ENCODE measurements at regions not wholly inside any gene's neighbourhood (a gene's known extent, or its start where the extent isn't known, plus 50 kb on each side); places are given as distances from the start of the nearest gene placed in this dataset.

DNA sequence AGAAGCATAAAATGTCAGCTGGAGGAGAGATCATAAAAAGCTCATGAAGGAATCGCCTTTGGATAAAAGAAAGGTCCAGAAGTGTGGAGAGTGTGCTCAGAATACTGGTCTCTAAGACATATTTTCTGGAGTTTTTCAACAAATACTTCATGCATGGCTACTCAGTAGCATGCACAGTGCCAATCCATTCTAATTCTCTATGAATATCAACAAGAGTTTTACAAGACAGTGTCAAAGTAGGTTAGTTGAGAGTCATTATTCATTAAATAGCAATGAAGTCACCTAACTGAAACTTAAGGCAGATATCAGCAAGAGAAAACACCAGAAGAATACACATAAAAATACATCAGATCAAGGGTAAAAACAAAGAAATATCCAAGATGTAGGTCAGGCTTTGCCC, 1243.2 kb upstream of the SLC10A2 start:
- intact Hi-C loops (cut with micrococcal nuclease) = no loop called here

DNA sequence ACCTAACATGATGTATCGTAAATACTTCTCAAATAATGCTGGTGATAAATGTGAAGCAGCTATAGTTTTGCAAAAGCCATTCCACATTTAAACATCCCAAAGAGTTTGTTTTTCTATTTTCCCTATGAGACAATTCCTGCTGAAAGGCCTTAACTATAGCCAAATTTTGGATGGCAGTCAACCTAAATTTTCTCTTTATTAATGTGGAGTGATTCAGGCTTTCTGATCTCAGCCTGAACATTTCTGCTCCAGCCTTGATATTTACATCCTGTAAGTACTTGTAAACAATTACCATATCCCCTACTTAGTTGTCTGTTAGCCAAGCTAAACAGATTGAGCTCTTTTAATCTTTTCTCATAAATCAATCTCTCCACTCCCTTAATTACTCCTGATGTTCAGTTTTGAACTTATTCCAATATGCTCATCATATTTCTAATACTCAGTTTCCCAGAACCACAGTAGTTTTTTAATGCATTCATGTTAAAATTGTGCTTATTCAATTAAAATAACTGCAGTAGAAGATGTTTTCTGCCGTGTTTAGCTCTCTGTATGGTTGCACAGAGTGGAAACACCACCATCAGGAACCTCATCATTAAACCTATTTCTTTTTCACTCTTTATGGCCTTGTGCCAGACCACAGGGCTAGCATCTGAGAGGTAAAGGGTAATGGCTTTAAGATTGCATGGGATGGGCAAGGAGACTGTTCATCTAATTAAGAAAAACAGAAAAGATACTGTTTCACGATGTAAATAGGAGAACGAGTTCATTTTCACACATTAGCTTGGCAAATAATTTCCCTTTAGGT, 1235.2 kb upstream of the SLC10A2 start:
- intact Hi-C loops (cut with micrococcal nuclease) = no loop called here

DNA sequence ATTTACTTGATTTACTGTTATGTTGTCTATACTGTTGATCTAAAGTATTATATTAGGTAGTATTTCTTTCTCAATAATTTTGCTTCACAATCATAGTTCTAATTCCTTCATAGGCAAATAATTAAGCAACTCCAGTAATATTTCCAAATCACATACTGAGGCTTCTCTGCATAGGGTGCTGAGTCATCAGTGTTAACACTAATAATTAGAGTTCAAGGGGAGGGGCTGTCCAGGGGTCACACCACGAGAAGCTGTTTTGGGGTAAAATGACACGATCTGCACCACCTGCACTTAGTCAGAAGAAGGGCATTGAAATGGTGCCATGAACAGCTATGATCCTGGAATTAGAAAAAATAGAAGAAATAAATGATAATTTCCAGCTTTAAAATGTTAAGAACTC, 1230.9 kb upstream of the SLC10A2 start:
- intact Hi-C loops (cut with micrococcal nuclease) = no loop called here

DNA sequence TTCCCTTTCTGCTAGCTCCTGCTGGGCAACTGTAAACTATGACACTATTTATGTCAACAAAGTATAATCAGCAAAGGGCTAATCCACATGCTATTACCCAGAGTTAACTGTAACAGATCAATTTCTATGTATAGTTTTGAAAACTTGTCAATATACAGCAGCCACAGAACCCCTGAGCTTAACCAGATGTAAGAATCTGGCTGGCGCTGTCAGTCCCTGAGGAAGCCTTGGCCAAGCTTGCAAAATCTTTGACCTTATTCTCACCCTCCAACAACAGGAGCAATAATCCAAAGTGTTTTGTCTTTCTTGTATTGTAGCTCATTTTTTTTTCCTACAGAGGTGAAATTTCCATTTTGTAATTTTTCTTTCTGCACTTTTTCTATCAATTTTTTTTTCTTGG, 1230.1 kb upstream of the SLC10A2 start:
- intact Hi-C loops (cut with micrococcal nuclease) = no loop called here

DNA sequence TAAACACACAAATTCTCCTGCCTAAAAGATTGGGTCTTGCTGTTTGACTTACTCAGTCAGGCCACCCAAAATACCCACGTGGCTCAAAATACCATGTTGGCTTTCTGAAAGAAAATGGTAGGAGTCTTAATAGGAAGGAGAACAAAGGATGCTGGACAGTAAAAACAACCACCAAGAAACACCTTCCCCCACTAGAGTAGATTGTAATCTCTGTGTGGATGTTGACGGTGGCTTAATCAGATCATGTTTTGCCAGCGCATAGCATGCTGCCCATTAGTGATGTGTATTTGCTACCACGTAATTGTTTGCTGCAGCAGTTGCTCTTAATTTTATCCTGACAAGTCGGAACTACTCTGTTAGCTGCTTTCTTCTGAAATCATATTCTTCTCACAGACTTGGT, 1229.3 kb upstream of the SLC10A2 start:
- intact Hi-C loops (cut with micrococcal nuclease) = no loop called here

DNA sequence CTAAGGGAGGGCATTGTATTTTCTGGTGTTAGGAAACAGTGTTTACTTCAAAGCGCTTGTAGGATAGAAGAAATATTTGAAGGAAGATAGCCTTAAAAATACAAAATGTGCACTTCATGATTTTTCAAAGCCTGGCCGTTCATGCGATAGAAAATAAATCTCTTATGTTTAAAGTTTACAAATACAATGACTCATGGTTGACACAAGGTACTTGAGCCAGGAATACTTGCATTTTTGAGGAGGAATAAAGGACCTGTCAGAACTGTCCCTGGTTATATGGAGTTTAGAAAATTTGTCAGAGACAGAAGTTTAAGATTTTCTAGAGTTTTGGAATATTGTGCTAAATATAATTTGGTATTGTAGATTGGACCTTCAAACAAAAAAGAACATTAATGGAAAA, 1223.2 kb upstream of the SLC10A2 start:
- intact Hi-C loops (cut with micrococcal nuclease) = no loop called here

DNA sequence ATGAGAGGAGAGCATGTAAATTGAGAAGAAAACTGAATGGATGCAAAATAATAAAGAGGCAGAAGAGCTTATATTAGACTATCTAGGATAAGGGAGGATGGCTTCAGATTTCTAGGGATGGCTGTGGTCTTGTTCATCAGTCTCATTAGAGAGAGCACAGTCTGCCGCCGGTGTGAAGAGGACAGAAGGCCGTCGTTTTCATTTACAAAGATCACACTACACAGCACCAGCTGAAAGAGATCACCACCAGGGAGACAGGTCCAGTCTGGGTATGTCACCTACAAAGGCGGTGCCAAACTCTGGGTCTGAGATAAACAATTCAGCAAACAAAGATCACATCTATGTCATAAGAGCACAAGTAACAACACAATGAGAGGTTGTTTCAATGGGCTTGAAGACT, 1222.3 kb upstream of the SLC10A2 start:
- intact Hi-C loops (cut with micrococcal nuclease) = no loop called here

DNA sequence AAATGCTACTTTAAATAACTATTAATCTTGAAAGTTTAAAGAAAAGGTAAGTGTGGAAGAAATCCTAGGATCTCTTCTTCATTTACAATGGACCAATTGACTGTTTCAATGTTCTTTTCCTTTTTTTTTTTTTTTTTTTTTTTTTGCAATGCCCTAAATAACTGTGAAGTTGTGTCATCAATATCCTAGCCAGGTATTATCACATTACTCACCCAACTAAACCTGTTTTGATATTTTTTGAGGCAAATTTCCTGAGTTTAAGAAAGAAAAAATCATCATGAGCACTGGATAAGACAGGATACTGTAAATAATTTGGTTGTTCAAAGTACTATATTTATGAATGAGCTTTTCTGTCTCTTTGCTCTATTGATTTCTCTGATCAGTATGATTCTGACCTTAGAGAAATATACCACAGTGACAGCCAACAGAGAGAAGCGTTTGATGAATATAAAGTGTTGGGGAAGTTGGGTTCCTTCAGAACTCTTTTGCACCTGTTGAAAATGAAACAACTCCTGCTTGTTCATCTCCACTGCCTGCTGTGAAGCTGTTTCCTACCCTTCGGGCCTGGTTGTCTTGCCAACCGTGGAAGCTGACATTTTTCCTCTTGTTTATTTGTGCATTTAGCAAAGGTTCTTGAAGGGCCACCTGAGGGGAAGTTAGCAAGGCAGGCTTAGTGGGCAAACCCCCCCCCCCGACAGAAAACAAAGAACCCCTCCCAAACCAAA, 1220.5 kb upstream of the SLC10A2 start:
- intact Hi-C loops (cut with micrococcal nuclease) = no loop called here

DNA sequence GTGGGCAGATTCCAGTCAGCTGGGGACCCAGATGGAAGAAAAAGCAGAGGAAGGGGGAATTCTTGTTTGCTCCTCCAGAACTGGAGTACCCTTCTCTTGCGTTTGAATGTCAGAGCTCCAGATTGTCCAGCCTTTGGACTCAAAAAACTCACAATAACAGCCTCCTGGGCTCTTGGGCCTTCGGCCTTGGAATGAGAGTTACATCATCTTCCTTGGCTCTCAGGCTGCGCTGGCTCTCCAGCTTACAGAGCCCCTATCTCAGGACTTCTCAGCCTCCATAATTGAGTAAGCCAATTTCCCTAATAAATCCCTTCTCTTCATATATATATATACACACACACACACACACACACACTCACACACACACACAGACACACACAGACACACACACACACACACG, 1215.7 kb upstream of the SLC10A2 start:
- intact Hi-C loops (cut with micrococcal nuclease) = no loop called here

DNA sequence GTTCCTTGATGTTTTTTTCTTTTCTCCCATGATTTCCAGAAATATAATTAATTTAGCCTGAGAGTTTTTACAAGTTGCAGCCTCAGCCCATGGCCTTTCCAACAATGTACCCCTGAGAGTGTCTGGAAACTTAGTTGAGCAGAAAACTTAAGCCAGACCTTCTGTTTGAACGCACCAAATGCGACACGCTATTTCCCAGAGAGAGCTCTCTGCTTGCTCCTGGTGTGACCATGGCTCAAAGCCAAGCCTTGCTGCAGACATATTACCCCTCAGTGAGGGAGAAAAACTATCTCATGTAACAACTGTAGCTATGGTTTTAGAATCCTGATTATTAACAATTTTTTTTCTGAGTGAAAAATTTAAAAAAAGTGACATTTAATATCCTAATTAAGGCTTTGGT, 1204.5 kb upstream of the SLC10A2 start:
- intact Hi-C loops (cut with micrococcal nuclease) = no loop called here

DNA sequence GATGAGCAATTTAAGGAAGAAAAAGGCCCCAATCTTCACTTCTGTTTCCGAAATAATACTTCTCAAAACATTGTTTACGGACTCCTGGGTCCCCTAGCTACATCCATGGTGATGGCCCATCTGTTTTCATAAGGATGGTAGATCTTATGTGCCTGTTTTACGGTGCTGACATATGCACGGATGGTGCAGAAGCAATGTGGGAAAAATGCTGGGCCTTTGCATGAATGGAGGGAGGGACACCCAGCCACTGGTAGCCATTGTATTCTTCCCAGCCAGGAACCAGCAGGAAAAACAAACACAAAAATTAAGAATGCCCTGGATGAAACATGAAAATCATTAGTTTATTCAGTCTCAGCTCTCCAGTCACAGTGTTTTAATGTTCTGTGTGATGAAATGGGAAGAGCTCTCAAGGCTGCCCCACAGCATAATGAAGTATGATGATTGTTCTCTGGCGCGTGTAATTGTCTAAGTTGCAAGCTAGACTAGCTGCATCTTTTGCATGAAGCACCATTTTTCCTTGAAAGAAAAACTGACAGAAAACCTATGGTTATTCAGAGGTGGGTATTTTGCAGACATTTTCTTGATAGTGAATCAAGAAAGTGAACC, 1201.1 kb upstream of the SLC10A2 start:
- intact Hi-C loops (cut with micrococcal nuclease) = no loop called here

DNA sequence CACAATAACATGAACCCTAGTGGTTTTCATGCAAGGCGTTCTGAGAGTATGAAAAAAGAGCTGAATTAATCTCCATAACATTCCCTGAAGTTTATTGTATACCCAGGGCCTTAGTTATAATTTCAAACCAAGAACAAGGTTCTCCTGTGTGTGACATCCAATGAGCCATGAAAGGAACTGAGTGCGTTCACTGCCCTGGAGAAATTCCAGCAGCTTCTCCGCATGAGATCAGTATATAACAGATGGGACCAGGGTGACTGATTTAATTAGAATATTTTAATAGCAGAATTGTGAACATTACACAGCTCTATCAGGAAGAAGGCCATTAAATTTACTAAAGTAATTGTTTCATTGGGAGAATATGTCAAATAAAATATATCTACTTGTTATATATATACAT, 1190.5 kb upstream of the SLC10A2 start:
- intact Hi-C loops (cut with micrococcal nuclease) = no loop called here

DNA sequence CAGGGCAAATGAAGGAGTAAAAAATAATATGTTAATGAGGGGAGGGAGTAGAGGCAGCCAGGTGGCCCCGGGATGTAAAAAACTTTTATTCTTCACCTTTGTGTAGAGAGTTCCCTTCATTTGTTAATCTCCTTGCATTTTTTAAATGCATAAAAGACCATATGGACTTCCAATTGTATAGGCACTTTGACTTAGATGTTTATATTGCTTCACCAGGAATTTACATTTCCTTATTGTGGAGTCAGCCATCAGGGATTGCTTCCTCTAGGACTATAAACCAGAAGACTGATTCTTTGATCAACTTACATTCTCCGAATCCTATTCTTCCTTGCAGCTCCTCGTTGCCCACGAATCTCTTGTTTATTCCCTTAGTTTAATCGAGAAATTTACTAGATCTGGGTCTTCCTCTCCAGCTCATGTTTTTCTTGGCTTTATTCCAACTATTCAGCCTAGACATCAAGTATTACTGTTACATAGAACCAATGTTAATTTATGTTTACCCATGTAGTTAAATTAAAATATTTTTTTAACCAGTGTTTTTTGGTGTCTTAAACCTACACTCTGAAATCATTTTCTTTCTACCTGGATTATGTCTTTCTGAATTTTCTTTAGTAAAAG, 1187.0 kb upstream of the SLC10A2 start:
- intact Hi-C loops (cut with micrococcal nuclease) = no loop called here

DNA sequence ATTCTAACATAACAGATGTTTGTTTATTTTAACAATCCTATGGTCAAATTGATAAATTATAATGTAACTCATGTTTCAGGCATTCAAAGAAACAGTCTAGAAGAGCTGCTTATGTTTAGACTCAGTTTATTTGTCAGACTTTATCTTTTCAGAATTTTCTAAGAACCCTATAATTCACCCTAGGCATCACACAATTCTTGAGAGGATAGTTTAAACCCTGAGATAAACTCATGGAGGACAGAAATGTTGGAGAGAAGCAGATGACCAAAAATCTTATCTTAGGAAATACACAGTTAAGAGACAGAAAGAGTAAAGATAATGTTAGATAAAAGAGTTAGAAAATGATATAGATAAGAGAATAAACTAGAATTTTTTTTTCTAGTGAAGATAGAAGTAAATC, 1185.7 kb upstream of the SLC10A2 start:
- intact Hi-C loops (cut with micrococcal nuclease) = no loop called here

DNA sequence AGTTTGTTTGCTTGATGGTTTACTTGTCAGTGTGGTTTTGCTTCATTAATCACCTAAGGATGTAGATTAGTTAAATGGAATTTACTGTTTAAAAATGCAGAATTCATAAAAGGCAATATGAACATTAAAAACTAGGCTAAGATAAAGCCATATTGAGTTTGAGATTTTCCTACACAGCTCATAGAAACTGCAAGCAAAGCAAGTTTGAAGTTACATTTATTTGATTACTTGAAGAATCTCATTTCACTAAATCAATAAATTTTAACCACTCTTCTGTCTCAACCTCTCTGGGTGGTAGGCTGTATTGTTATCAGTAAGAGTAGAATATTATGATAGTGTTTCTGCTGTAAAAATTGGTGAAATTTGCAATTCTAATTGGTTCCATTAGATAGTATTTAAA, 1180.7 kb upstream of the SLC10A2 start:
- intact Hi-C loops (cut with micrococcal nuclease) = no loop called here

DNA sequence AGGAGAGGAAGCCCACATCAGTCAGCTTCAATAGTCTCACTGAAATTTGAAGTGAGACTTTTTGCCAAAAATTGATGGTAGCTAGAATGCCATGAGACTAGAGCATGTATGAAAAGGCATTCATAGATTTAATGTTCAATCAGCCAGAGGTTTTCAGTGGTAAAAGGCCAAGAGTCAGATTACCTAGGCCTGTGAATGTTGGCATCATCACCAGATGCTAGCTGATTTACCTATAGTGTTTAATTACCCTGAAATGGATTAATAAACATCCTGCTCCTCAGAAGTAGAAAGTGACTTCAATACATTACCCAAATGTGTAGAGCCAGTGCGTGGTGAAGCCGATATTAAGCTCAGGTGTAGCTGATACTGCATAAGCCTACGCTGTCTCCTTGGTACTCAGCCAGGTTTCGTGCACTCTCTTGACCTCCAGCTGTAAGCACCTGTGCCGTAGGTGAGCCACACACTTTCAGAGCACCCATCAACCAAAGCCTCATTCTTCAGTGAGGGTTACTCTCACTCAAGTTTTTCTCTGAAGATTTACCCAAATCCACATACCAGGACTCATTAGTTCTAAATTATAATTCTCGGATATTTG, 1140.3 kb upstream of the SLC10A2 start:
- intact Hi-C loops (cut with micrococcal nuclease) = no loop called here

DNA sequence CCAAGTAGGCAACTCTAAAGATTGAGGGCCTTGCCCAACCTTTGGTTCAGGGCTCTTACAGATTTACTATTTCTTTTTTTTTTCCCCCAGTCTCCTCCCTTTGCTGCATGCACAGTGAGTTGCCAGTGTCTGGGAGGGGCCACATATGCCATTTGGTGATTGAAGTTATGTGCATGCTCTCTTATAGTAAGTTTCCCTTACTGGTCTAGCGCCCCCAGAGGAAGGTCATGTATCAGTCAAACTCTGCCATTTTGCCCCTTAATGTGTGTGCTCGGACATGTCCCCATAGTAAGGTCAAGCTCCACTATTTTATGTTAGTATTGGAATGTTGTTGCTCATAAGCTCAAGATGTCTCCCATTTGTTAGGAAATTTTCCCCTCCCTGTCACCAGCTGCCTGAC, 1138.0 kb upstream of the SLC10A2 start:
- intact Hi-C loops (cut with micrococcal nuclease) = no loop called here

DNA sequence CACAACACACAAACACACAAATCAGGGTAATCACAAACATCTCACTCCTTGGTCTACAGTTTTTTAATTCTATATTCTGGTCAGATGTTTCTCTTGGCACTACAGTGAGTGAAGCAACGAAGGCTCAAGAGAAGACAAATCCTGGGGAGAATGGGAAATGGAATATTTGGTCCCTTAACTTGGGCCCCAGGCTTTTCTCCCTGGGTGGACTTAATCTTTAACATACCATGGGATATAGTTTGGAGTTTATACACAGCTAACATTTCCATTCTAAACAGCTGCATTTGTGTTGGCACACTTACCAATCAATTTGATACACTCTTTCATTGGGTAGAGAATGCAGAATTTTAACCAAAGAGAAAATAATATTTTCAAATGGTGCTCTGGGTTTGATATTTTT, 1132.6 kb upstream of the SLC10A2 start:
- intact Hi-C loops (cut with micrococcal nuclease) = no loop called here

DNA sequence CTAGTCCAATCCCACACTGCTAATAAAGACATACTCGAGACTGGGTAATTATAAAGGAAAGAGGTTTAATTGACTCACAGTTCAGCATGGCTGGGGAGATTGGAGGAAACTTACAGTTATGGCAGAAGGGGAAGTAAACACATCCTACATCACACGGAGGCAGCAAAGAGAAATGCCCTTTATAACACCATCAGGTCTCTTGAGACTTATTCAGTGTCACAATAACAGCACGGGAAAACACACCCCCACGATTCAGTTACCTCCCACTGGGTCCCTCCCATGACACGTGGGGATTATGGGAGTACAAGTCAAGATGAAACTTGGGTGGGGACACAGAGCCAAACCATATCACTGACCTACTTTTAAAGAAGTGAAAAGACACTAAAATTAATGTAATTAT, 1130.4 kb upstream of the SLC10A2 start:
- intact Hi-C loops (cut with micrococcal nuclease) = no loop called here

DNA sequence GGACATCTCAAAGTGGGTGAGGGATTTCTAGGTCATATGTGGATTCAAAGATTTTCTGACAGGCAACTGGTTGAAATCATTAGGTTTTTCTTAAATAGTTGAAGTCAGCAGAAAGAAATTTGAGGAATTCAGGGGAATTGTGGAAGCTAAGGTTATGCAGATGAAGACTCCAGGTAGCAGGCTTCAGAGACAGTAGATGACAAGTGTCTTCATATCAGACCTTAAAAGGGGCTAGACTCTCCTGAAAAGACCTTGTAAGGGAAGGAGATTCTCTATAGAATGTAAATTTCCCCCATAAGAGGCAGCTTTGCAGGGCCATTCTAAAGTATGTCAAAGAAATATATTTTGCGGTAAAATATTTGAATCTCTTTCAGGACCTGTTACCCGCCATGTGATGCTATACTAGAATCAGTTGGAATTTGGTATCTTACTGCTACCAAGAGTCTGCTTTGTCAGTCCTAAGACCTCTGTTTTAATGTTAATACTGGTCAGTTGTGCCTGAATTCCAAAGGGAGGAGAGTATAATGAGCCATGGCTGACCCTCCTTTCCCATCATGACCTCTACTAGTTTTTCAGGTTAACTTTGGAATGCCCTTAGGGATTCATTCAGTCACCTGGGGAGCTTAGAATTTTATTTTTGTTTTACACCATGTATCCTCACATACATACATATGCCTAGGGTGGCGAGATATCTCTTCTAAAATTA, 1115.5 kb upstream of the SLC10A2 start:
- intact Hi-C loops (cut with micrococcal nuclease) = no loop called here

DNA sequence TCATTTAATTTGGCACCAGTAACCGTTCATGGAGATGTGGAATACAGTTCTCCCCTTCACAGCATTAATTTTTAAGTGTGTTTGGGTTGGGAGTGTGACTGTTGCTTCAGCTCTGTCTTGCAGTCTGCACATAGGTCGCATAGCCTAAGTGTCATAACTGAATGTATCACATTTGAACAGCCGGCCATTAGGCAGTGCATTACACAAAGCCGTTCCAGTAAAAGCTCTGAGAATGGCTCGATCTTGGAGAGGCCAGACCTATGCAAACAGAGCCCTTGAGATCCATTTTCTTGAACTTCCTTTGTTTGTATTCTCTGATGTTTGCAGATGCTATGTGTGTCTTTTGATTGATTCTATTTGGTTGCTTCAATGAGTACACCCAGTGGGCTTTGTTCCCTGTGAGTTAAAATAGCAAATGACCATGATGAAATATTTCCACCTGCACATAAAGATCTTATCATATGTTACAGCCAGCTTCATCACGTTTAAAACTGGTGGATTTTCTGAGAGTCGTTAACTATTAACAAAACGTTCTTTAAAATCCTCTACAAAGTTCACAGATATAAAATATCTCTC, 1104.9 kb upstream of the SLC10A2 start:
- intact Hi-C loops (cut with micrococcal nuclease) = no loop called here
